BJ (cell line): ENCODE measurements at regions not wholly inside any gene's neighbourhood (a gene's known extent, or its start where the extent isn't known, plus 50 kb on each side); places are given as distances from the start of the nearest gene placed in this dataset.

Experiments
- CTCF ChIA-PET: fragments of 350-600 bp; formaldehyde crosslinking; extraction: SDS; loops from one replicate; lab custom pipeline; 2021; ENCODE audit warnings: antibody characterized with exemption, inconsistent platforms; lab: Yijun Ruan, JAX
- POLR2A ChIA-PET: fragments of 300-600 bp; sonication (Branson Sonifier 250); formaldehyde crosslinking; extraction: SDS; loops from one replicate; lab custom pipeline; 2021; ENCODE audit warnings: antibody characterized with exemption; lab: Charles Lee
- DNase-seq: peaks from one replicate; pipeline ENCODE4 v3.0.0-alpha.2; 2011; ENCODE audit warnings: low read depth
- H3K27me3 ChIP-seq: 2 replicates; pipeline ENCODE4 v1.6.0; 2011; ENCODE audit warnings: low read length; ENCODE audit not compliant: control insufficient read depth, insufficient read depth
- H3K36me3 ChIP-seq: 2 replicates; pipeline ENCODE4 v1.5.1; 2011; ENCODE audit warnings: low read length; ENCODE audit not compliant: control insufficient read depth, insufficient read depth
- H3K4me3 ChIP-seq: 2 replicates; pipeline ENCODE4 v1.5.1; 2011; ENCODE audit warnings: low read depth, mild to moderate bottlenecking, control low read depth, low read length
- CTCF ChIP-seq: IDR thresholded peaks from 2 replicates; pipeline ENCODE4 v1.5.1; 2011; ENCODE audit warnings: low read depth, mild to moderate bottlenecking, control low read depth, inconsistent platforms, low read length, moderate library complexity; ENCODE audit not compliant: insufficient read depth

GRCh38 chr11:127825183-127825582 is 762.2 kb downstream of the ETS1 start:
- ChIA-PET POLR2A (no interaction called here), CTCF (interaction anchor here (1.2 kb wide), 1 partner anchor 19 kb away, joined by 4 read pairs; no protein-coding TSS in a partner anchor)
- Histone ChIP-seq H3K27me3 (peaks cover 2% of the 10 kb centered on the region), H3K36me3 (no peaks in the 10 kb centered on the region), H3K4me3 (no peak overlapping the region)
- no peak for DNase-seq
- no peak for TF ChIP-seq CTCF

GRCh38 chr11:127818625-127819024 is 768.7 kb downstream of the ETS1 start:
- DNase-seq: no peak

GRCh38 chr11:127816962-127817361 is 770.4 kb downstream of the ETS1 start:
- CTCF ChIA-PET: interaction anchor here (0.8 to 1.0 kb wide), 2 partner anchors 12 to 26 kb away, joined by 3 to 5 read pairs; no protein-coding TSS in a partner anchor
- TF ChIP-seq CTCF: no peak
- Histone ChIP-seq H3K27me3 (no peaks in the 10 kb centered on the region; the same call in 1 of the 2 replicates), H3K4me3 (no peak overlapping the region), H3K36me3 (no peaks in the 10 kb centered on the region)
- no peak for DNase-seq
- POLR2A ChIA-PET: no interaction called here

More at GRCh38 chr11:127818625-127819024, 768.7 kb downstream of the ETS1 start:
- no peaks in the 10 kb centered on the region for H3K36me3 ChIP-seq
- no peak overlapping the region for H3K4me3 ChIP-seq
- CTCF ChIA-PET: interaction anchor here (1.2 kb wide), 1 partner anchor 26 kb away, joined by 3 read pairs; no protein-coding TSS in a partner anchor
- no peak for TF ChIP-seq CTCF
- H3K27me3 ChIP-seq: no peaks in the 10 kb centered on the region; the same call in 1 of the 2 replicates
- POLR2A ChIA-PET: no interaction called here

GRCh38 chr11:127815331-127815730 is 772.0 kb downstream of the ETS1 start:
- Histone ChIP-seq H3K36me3 (no peaks in the 10 kb centered on the region), H3K27me3 (no peaks in the 10 kb centered on the region; the same call in 1 of the 2 replicates), H3K4me3 (no peak overlapping the region)
- ChIA-PET CTCF (no interaction called here), POLR2A (no interaction called here)
- TF ChIP-seq CTCF: no peak
- no peak for DNase-seq

GRCh38 chr11:127806501-127806900 is 780.9 kb downstream of the ETS1 start:
- ChIA-PET CTCF (no interaction called here), POLR2A (no interaction called here)
- no peak for DNase-seq
- no peak for TF ChIP-seq CTCF
- H3K4me3 ChIP-seq: no peak overlapping the region
- no peaks in the 10 kb centered on the region for H3K27me3 ChIP-seq
- H3K36me3 ChIP-seq: no peaks in the 10 kb centered on the region
